Trophoblast cell (in vitro differentiated cells and primary cell): ENCODE measurements at regions not wholly inside any gene's neighbourhood (a gene's known extent, or its start where the extent isn't known, plus 50 kb on each side); places are given as distances from the start of the nearest gene placed in this dataset.

Experiments used
- DNase-seq, 2 donors: peaks; one replicate each; pipeline ENCODE4 v3.0.0-alpha.2; 2016
- H2AFZ ChIP-seq: 2 replicates; pipeline ENCODE4 v1.6.1; 2013; ENCODE audit warnings: low read length, moderate library complexity, mild to moderate bottlenecking; ENCODE audit not compliant: insufficient read depth, poor library complexity
- H2AK5ac ChIP-seq: 2 replicates; pipeline ENCODE4 v1.6.1; 2013; ENCODE audit warnings: mild to moderate bottlenecking, low read length
- H2BK120ac ChIP-seq: 2 replicates; pipeline ENCODE4 v1.6.1; 2013; ENCODE audit warnings: low read length, mild to moderate bottlenecking, moderate library complexity; ENCODE audit not compliant: insufficient read depth, poor library complexity
- H2BK12ac ChIP-seq: 2 replicates; pipeline ENCODE4 v1.6.1; 2013; ENCODE audit warnings: mild to moderate bottlenecking, low read length, moderate library complexity
- H2BK5ac ChIP-seq: 2 replicates; pipeline ENCODE4 v1.6.1; 2013; ENCODE audit warnings: low read length, low read depth, moderate library complexity, mild to moderate bottlenecking; ENCODE audit not compliant: poor library complexity
- H3K14ac ChIP-seq: 2 replicates; pipeline ENCODE4 v1.6.1; 2013; ENCODE audit warnings: mild to moderate bottlenecking, low read length
- H3K18ac ChIP-seq: 2 replicates; pipeline ENCODE4 v1.6.1; 2013; ENCODE audit warnings: mild to moderate bottlenecking, low read length
- H3K23ac ChIP-seq: 2 replicates; pipeline ENCODE4 v1.6.1; 2013; ENCODE audit warnings: low read length
- H3K27ac ChIP-seq: 2 replicates; pipeline ENCODE4 v1.5.1; 2013; ENCODE audit warnings: low read depth, mild to moderate bottlenecking, inconsistent platforms, low read length, moderate library complexity
- H3K27me3 ChIP-seq: 2 replicates; pipeline ENCODE4 v1.6.1; 2013; ENCODE audit warnings: inconsistent platforms, mild to moderate bottlenecking, low read length, moderate library complexity; ENCODE audit not compliant: insufficient read depth
- H3K36me3 ChIP-seq, 2 experiments: 1 replicate in 1 of 2; 2 replicates in 1 of 2; pipeline ENCODE4 v1.6.1; 2013; ENCODE audit warnings: low read length in 2 of 2, mild to moderate bottlenecking in 2 of 2, moderate library complexity in 1 of 2; ENCODE audit not compliant: insufficient read depth in 2 of 2, control insufficient read depth in 1 of 2
- H3K4ac ChIP-seq: 2 replicates; pipeline ENCODE4 v1.6.1; 2013; ENCODE audit warnings: low read depth, mild to moderate bottlenecking, low read length, moderate library complexity
- H3K4me1 ChIP-seq, 2 experiments: 1 replicate in 1 of 2; 2 replicates in 1 of 2; pipeline ENCODE4 v1.6.1; 2013; ENCODE audit warnings: low read length in 2 of 2, mild to moderate bottlenecking in 2 of 2, moderate library complexity in 1 of 2; ENCODE audit not compliant: insufficient read depth in 2 of 2, control insufficient read depth in 1 of 2
- H3K4me2 ChIP-seq: 2 replicates; pipeline ENCODE4 v1.6.1; 2013; ENCODE audit warnings: inconsistent platforms, mild to moderate bottlenecking, low read length, moderate library complexity
- H3K4me3 ChIP-seq: 2 replicates; pipeline ENCODE4 v1.5.1; 2013; ENCODE audit warnings: mild to moderate bottlenecking, low read depth, low read length, inconsistent platforms
- H3K79me1 ChIP-seq: one replicate; pipeline ENCODE4 v1.6.1; 2013; ENCODE audit warnings: low read length
- H3K79me2 ChIP-seq: 2 replicates; pipeline ENCODE4 v1.6.1; 2013; ENCODE audit warnings: low read length, mild to moderate bottlenecking; ENCODE audit not compliant: control insufficient read depth, insufficient read depth, poor library complexity
- H3K9ac ChIP-seq: 2 replicates; pipeline ENCODE4 v1.6.1; 2013; ENCODE audit warnings: mild to moderate bottlenecking, low read length
- H3K9me3 ChIP-seq: 2 replicates; pipeline ENCODE4 v1.6.1; 2013; ENCODE audit warnings: low read depth, mild to moderate bottlenecking, control low read depth, inconsistent platforms, low read length; ENCODE audit not compliant: insufficient read depth
- H4K12ac ChIP-seq: 2 replicates; pipeline ENCODE4 v1.6.1; 2013; ENCODE audit warnings: low read depth, mild to moderate bottlenecking, low read length, moderate library complexity
- H4K8ac ChIP-seq: 2 replicates; pipeline ENCODE4 v1.6.1; 2013; ENCODE audit warnings: low read depth, mild to moderate bottlenecking, low read length, moderate library complexity
- H4K91ac ChIP-seq: one replicate; pipeline ENCODE4 v1.6.1; 2013; ENCODE audit warnings: low read depth, mild to moderate bottlenecking, low read length, moderate library complexity
- WGBS: extraction: QIAGEN DNeasy Blood & Tissue Kit; methylation state at CpG from one replicate; pipeline ENCODE4 v1.1.7; 2013; ENCODE audit warnings: missing lambda C conversion rate; ENCODE audit not compliant: insufficient read length, insufficient coverage; ENCODE audit errors: extremely low coverage; 5-methylcytosine and 5-hydroxymethylcytosine counted together

DNA sequence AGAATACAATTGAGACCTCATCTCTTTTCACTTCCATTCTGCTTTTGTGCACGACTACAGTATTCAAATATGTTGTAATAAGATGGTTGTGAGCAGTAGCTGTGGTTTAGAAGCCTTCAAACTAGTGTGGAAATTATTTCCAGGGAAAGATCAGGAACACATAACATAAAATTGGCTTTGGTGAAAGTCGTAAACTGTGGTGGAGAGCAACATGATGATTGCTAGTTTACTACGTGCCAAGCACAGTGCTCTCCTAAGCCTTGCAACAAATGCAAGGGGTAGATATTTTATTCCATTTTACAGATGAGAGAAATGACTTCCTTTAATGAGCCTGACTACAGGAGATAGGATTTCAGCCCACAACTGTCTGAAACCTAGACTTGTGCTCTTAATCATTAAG is 172.4 kb upstream of the LMNTD1 start:
- H2BK12ac ChIP-seq = peak overlapping the region; percentile 27
- no peaks in the 10 kb centered on the region for H3K27me3 ChIP-seq
- H3K4me3 ChIP-seq = no peak overlapping the region
- H3K4ac ChIP-seq = no peak overlapping the region
- H3K9ac ChIP-seq = no peak overlapping the region
- no peak overlapping the region for H3K27ac ChIP-seq
- H2BK5ac ChIP-seq = no peak overlapping the region
- H3K79me2 ChIP-seq = no peaks in the 10 kb centered on the region
- no peaks in the 10 kb centered on the region for H3K9me3 ChIP-seq
- no peak overlapping the region for H4K8ac ChIP-seq
- DNase-seq = no peak
- H3K18ac ChIP-seq = no peak overlapping the region
- WGBS = no CpG with 5 or more reads among the region's 3 CpGs
- no peak overlapping the region for H3K23ac ChIP-seq
- H2BK120ac ChIP-seq = no peak overlapping the region
- peaks cover 4 to 6% of the 10 kb centered on the region in 2 experiments for H3K4me1 ChIP-seq
- no peak overlapping the region for H3K4me2 ChIP-seq
- no peak overlapping the region for H4K12ac ChIP-seq
- peaks cover 5% of the 10 kb centered on the region for H3K79me1 ChIP-seq
- H3K36me3 ChIP-seq = no peaks in the 10 kb centered on the region
- H4K91ac ChIP-seq = peak overlapping the region; percentile 32
- no peak overlapping the region for H2AK5ac ChIP-seq
- H3K14ac ChIP-seq = no peak overlapping the region
- H2AFZ ChIP-seq = no peak overlapping the region

- DNase-seq = peak in 1 of 2 donors; percentile 48
- H2AFZ ChIP-seq = no peak overlapping the region
- H3K27ac ChIP-seq = no peak overlapping the region
- H3K79me1 ChIP-seq = peaks cover 7% of the 10 kb centered on the region
- H3K4ac ChIP-seq = no peak overlapping the region
- H3K9me3 ChIP-seq = no peaks in the 10 kb centered on the region
- no peak overlapping the region for H2BK12ac ChIP-seq
- no peaks in the 10 kb centered on the region for H3K27me3 ChIP-seq
- H3K36me3 ChIP-seq = no peaks in the 10 kb centered on the region
- H3K4me3 ChIP-seq = no peak overlapping the region
- H3K79me2 ChIP-seq = no peaks in the 10 kb centered on the region
- H4K12ac ChIP-seq = no peak overlapping the region
- H4K8ac ChIP-seq = no peak overlapping the region
- H3K18ac ChIP-seq = no peak overlapping the region
- H3K14ac ChIP-seq = no peak overlapping the region
- no CpG with 5 or more reads among the region's 1 CpG for WGBS
- no peak overlapping the region for H3K23ac ChIP-seq
- no peak overlapping the region for H3K9ac ChIP-seq
- no peak overlapping the region for H4K91ac ChIP-seq
- H3K4me1 ChIP-seq = peaks cover 6 to 7% of the 10 kb centered on the region in 2 experiments
- H2AK5ac ChIP-seq = no peak overlapping the region
- H3K4me2 ChIP-seq = no peak overlapping the region
- H2BK5ac ChIP-seq = no peak overlapping the region
- H2BK120ac ChIP-seq = no peak overlapping the region
These were observed 172.8 kb upstream of the LMNTD1 start for GRCh38 chr12:25725931-25726330.

DNA sequence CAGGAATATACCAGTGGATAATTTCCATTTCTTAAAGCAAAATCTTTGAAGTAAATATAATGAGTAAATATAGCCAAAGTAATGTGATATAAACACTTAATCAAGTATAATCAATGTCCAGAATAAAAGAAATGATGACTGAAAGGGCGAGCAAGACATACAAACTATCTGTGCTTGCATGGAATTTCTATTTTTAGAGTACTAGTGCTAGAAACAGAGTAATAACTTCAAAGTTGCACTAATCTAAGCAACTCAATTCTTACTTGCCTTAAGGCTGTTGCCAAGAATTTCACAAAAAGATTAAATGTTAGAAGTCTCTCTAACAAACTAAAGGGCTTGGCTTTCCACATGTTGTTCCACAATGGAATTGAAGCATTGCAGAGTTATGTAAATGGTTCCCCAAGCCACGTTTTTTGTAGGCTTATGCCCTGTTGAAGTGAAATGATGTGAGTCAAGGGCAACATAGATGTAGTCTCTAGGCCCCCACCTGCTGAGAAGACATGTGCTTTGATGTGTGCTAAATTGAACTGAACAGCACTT is 175.0 kb upstream of the LMNTD1 start:
- Histone ChIP-seq H3K79me1 (peaks cover 10% of the 10 kb centered on the region), H3K36me3 (no peaks in the 10 kb centered on the region), H3K4ac (no peak overlapping the region), H3K14ac (no peak overlapping the region), H2BK120ac (no peak overlapping the region), H2BK5ac (no peak overlapping the region), H3K23ac (no peak overlapping the region), H2AFZ (no peak overlapping the region), H2AK5ac (no peak overlapping the region), H3K18ac (no peak overlapping the region), H2BK12ac (no peak overlapping the region), H3K4me1 (peaks cover 6 to 11% of the 10 kb centered on the region in 2 experiments), H3K9me3 (no peaks in the 10 kb centered on the region), H3K4me3 (no peak overlapping the region), H4K8ac (no peak overlapping the region), H4K91ac (no peak overlapping the region), H3K9ac (no peak overlapping the region), H4K12ac (no peak overlapping the region), H3K27ac (no peak overlapping the region), H3K79me2 (no peaks in the 10 kb centered on the region), H3K27me3 (no peaks in the 10 kb centered on the region), H3K4me2 (no peak overlapping the region)
- WGBS = no CpG with 5 or more reads among the region's 2 CpGs
- DNase-seq = no peak

DNA sequence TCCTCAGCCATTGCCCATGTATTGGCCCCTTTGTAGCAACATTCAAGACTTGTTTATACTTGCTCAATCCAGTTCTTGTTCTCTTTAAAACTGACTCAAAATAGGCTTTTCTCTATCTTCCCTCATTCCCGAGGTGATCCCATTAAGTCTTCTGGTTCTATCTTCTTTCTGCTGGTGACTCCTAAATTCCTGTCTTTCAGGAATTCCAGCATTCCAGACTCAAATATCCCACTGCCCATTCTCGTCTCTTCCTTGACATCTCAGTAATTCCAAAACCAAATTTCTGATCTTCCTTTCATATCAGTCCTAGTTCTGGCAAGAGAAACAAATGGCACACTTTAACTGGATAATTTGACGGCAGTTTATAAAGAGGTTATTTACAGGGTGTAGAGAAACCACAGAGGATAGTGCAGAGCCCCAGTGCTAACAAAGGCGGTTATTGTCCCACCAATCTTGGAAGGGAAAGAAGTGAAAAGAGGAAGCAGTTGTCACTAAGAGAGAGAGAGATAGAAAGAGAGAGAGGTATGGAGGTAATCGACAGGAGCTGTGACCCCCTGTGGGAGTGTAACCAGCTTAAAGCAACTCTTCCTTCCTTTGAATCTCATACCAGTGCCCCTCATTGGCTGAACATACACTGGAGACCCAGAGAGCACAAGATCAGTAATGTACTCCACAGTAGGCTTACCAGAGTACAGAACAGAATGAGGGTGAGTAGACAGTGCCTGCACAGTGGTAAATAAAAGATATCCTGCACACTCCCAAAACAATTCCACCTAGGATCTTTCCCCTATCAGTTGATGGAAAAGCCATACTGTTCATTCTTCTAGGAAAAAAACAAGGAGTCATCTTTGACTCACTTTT is 177.6 kb upstream of the LMNTD1 start:
- H2AFZ ChIP-seq = no peak overlapping the region
- H3K79me2 ChIP-seq = no peaks in the 10 kb centered on the region
- no peak overlapping the region for H3K4me3 ChIP-seq
- no peak overlapping the region for H3K4ac ChIP-seq
- peak overlapping the region; percentile 3 for H2BK5ac ChIP-seq
- H3K36me3 ChIP-seq = no peaks in the 10 kb centered on the region
- WGBS = no CpG with 5 or more reads among the region's 5 CpGs
- peak overlapping the region; percentile 14 for H3K4me2 ChIP-seq
- H3K27me3 ChIP-seq = no peaks in the 10 kb centered on the region
- H3K23ac ChIP-seq = no peak overlapping the region
- no peak overlapping the region for H4K8ac ChIP-seq
- H3K9ac ChIP-seq = no peak overlapping the region
- peak; percentile 11 to 83 for DNase-seq
- H3K27ac ChIP-seq = peak overlapping the region; percentile 39
- H3K18ac ChIP-seq = no peak overlapping the region
- no peaks in the 10 kb centered on the region for H3K9me3 ChIP-seq
- peak overlapping the region; percentile 15 for H2BK120ac ChIP-seq
- no peak overlapping the region for H4K12ac ChIP-seq
- H3K79me1 ChIP-seq = peaks cover 7% of the 10 kb centered on the region
- H2BK12ac ChIP-seq = peak overlapping the region; percentile 2
- peaks cover 2 to 12% of the 10 kb centered on the region in 2 experiments for H3K4me1 ChIP-seq
- no peak overlapping the region for H2AK5ac ChIP-seq
- peak overlapping the region; percentile 12 for H4K91ac ChIP-seq
- no peak overlapping the region for H3K14ac ChIP-seq
